ENCODE measurements at regions not wholly inside any gene's neighbourhood (a gene's known extent, or its start where the extent isn't known, plus 50 kb on each side); places are given as distances from the start of the nearest gene placed in this dataset.

DNA sequence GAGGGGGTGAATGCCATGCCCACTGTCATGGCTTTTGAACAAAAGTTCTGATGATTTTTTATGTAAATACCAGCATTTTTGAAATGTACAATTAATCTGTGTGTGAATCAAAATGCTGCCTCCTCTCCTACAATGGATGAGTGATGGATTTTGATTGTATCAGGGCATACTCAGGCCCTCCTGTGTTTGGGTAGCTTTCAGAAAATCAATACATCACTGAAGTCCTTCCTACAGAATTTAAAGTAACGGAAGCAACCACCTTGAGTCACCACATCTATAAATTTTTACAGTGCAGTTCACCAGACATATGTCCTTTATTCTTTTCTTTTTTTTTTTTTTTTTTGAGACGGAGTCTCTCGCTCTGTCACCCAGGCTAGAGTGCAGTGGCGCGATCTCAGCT is 867.3 kb downstream of the EPHA4 start:
- H3K9me3 Mint-ChIP-seq (ENCODE audit: unreplicated experiment) = peaks cover 14% of the 10 kb centered on the region
- H3K27me3 Mint-ChIP-seq (ENCODE audit: insufficient read depth, unreplicated experiment) = no peaks in the 10 kb centered on the region
- BruUV-seq (replicated peaks) = no TSS peak
- H3K4me3 Mint-ChIP-seq (ENCODE audit: unreplicated experiment) = no peak overlapping the region
- CTCF ChIA-PET = no interaction called here
- H3K36me3 Mint-ChIP-seq (ENCODE audit: insufficient read depth, unreplicated experiment) = peaks cover 5% of the 10 kb centered on the region
- DNase-seq (ENCODE audit: unreplicated experiment) = no peak
- POLR2A ChIA-PET = no interaction called here
- intact Hi-C loops (cut with micrococcal nuclease) = loop anchor here (5.0 kb wide), 1 partner anchor 867 kb away; the partner anchor contains the start of gene EPHA4
- H3K4me1 Mint-ChIP-seq (ENCODE audit: insufficient read depth, unreplicated experiment) = no peaks in the 10 kb centered on the region
- TF ChIP-seq, protein P1, sequence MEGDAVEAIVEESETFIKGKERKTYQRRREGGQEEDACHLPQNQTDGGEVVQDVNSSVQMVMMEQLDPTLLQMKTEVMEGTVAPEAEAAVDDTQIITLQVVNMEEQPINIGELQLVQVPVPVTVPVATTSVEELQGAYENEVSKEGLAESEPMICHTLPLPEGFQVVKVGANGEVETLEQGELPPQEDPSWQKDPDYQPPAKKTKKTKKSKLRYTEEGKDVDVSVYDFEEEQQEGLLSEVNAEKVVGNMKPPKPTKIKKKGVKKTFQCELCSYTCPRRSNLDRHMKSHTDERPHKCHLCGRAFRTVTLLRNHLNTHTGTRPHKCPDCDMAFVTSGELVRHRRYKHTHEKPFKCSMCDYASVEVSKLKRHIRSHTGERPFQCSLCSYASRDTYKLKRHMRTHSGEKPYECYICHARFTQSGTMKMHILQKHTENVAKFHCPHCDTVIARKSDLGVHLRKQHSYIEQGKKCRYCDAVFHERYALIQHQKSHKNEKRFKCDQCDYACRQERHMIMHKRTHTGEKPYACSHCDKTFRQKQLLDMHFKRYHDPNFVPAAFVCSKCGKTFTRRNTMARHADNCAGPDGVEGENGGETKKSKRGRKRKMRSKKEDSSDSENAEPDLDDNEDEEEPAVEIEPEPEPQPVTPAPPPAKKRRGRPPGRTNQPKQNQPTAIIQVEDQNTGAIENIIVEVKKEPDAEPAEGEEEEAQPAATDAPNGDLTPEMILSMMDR (IDR thresholded peaks at IDR 0.05; ENCODE audit: unreplicated experiment) = no peak
- no peak overlapping the region for H3K27ac Mint-ChIP-seq (ENCODE audit: low read depth, unreplicated experiment)

- Mint-ChIP-seq H3K27me3 (ENCODE audit: insufficient read depth, unreplicated experiment) (no peaks in the 10 kb centered on the region), H3K4me1 (ENCODE audit: insufficient read depth, unreplicated experiment) (no peaks in the 10 kb centered on the region), H3K27ac (ENCODE audit: low read depth, unreplicated experiment) (no peak overlapping the region), H3K4me3 (ENCODE audit: unreplicated experiment) (no peak overlapping the region), H3K9me3 (ENCODE audit: unreplicated experiment) (peaks cover 14% of the 10 kb centered on the region), H3K36me3 (ENCODE audit: insufficient read depth, unreplicated experiment) (peaks cover 5% of the 10 kb centered on the region)
- no peak for DNase-seq (ENCODE audit: unreplicated experiment)
- intact Hi-C loops (cut with micrococcal nuclease) = no loop called here
- BruUV-seq (replicated peaks) = no TSS peak
- TF ChIP-seq, protein P1 (IDR thresholded peaks at IDR 0.05; ENCODE audit: unreplicated experiment) = no peak
- CTCF ChIA-PET = no interaction called here
- POLR2A ChIA-PET = no interaction called here
Measured at GRCh38 chr2:220705678-220706077, 866.4 kb downstream of the EPHA4 start.

GRCh38 chr2:220707261-220707660 is 864.8 kb downstream of the EPHA4 start:
- BruUV-seq (replicated peaks) = no TSS peak
- DNase-seq (ENCODE audit: unreplicated experiment) = no peak
- Mint-ChIP-seq H3K36me3 (ENCODE audit: insufficient read depth, unreplicated experiment) (no peaks in the 10 kb centered on the region), H3K9me3 (ENCODE audit: unreplicated experiment) (no peaks in the 10 kb centered on the region), H3K4me1 (ENCODE audit: insufficient read depth, unreplicated experiment) (no peaks in the 10 kb centered on the region), H3K27ac (ENCODE audit: low read depth, unreplicated experiment) (no peak overlapping the region), H3K4me3 (ENCODE audit: unreplicated experiment) (no peak overlapping the region), H3K27me3 (ENCODE audit: insufficient read depth, unreplicated experiment) (no peaks in the 10 kb centered on the region)
- intact Hi-C loops (cut with micrococcal nuclease) = no loop called here
- ChIA-PET POLR2A (no interaction called here), CTCF (no interaction called here)
- TF ChIP-seq, protein P1 (IDR thresholded peaks at IDR 0.05; ENCODE audit: unreplicated experiment) = no peak

- Mint-ChIP-seq H3K4me1 (ENCODE audit: insufficient read depth, unreplicated experiment) (no peaks in the 10 kb centered on the region), H3K27ac (ENCODE audit: low read depth, unreplicated experiment) (no peak overlapping the region), H3K9me3 (ENCODE audit: unreplicated experiment) (no peaks in the 10 kb centered on the region), H3K36me3 (ENCODE audit: insufficient read depth, unreplicated experiment) (no peaks in the 10 kb centered on the region), H3K4me3 (ENCODE audit: unreplicated experiment) (no peak overlapping the region), H3K27me3 (ENCODE audit: insufficient read depth, unreplicated experiment) (no peaks in the 10 kb centered on the region)
- TF ChIP-seq, protein P1 (IDR thresholded peaks at IDR 0.05; ENCODE audit: unreplicated experiment) = no peak
- ChIA-PET CTCF (no interaction called here), POLR2A (no interaction called here)
- DNase-seq (ENCODE audit: unreplicated experiment) = no peak
- BruUV-seq (replicated peaks) = no TSS peak
- intact Hi-C loops (cut with micrococcal nuclease) = no loop called here
Measured at GRCh38 chr2:220708366-220708765, 863.7 kb downstream of the EPHA4 start.
